ENCODE measurements at regions not wholly inside any gene's neighbourhood (a gene's known extent, or its start where the extent isn't known, plus 50 kb on each side); places are given as distances from the start of the nearest gene placed in this dataset.

- TF ChIP-seq CTCF (IDR thresholded peaks at IDR 0.05), result no peak
- TF ChIP-seq POLR2A (IDR thresholded peaks at IDR 0.05), result no peak
Measured at GRCh38 chr1:168825820-168826219, 96.8 kb upstream of the DPT start.
